Stomach (tissue), 4 donors: ENCODE measurements at regions not wholly inside any gene's neighbourhood (a gene's known extent, or its start where the extent isn't known, plus 50 kb on each side); places are given as distances from the start of the nearest gene placed in this dataset.

ENCODE experiments used
- CTCF ChIP-seq, 7 experiments: fragments of 450-650 bp in 4 of 7; fragments of 200-600 bp in 3 of 7; sonication (generic) in 3 of 7; IDR thresholded peaks; one replicate each; pipeline ENCODE4 v1.5.1; 2016 to 2019; ENCODE audit warnings: antibody characterized with exemption in 7 of 7, control low read depth in 2 of 7, mild to moderate bottlenecking in 1 of 7
- EP300 ChIP-seq: sonication (generic); formaldehyde crosslinking; IDR thresholded peaks from one replicate; pipeline ENCODE4 v1.6.1; 2017; ENCODE audit warnings: antibody characterized with exemption
- POLR2A ChIP-seq, 4 donors: fragments of 450-650 bp; IDR thresholded peaks; one replicate each; pipeline ENCODE4 v1.6.1; 2016; ENCODE audit warnings: antibody characterized with exemption in 4 of 4, control low read depth in 2 of 4, mild to moderate bottlenecking in 1 of 4, moderate library complexity in 1 of 4
- POLR2AphosphoS5 ChIP-seq, 3 donors: sonication (generic); formaldehyde crosslinking; IDR thresholded peaks; one replicate each; pipeline ENCODE4 v1.6.1; 2016; ENCODE audit warnings: antibody characterized with exemption in 3 of 3

- no peak for TF ChIP-seq CTCF (IDR thresholded peaks at IDR 0.05)
- TF ChIP-seq POLR2A (IDR thresholded peaks at IDR 0.05), result no peak
- TF ChIP-seq EP300, result no peak
- no peak for TF ChIP-seq POLR2AphosphoS5 (IDR thresholded peaks at IDR 0.05)
Observed at GRCh38 chr5:125826214-125826613, 597.0 kb upstream of the GRAMD2B start.
